ENCODE measurements at regions not wholly inside any gene's neighbourhood (a gene's known extent, or its start where the extent isn't known, plus 50 kb on each side); places are given as distances from the start of the nearest gene placed in this dataset.

GRCh38 chr10:76763376-76763775 lies 874.2 kb downstream of the KCNMA1 start:
- Histone ChIP-seq H2AFZ (ENCODE audit: low read length) (no peak overlapping the region), H4K20me1 (ENCODE audit: insufficient read depth, low read length) (no peaks in the 10 kb centered on the region), H3K9ac (ENCODE audit: low read length) (no peak overlapping the region), H3K4me3 (ENCODE audit: low read depth, low read length, poor library complexity, severe bottlenecking) (no peak overlapping the region), H3K79me2 (ENCODE audit: insufficient read depth, low read length) (no peaks in the 10 kb centered on the region), H3F3A (ENCODE audit: insufficient read depth, low read length) (no peaks in the 10 kb centered on the region), H3K9me3 (ENCODE audit: low read length) (no peaks in the 10 kb centered on the region), H3K36me3 (ENCODE audit: insufficient read depth, low read length) (no peaks in the 10 kb centered on the region), H3K27me3 (ENCODE audit: insufficient read depth, low read length) (no peaks in the 10 kb centered on the region), H3K27ac (ENCODE audit: low read depth, low read length, poor library complexity, severe bottlenecking) (no peak overlapping the region), H3K4me1 (ENCODE audit: insufficient read depth, low read length, severe bottlenecking) (no peaks in the 10 kb centered on the region), H3K4me2 (ENCODE audit: low read length) (no peak overlapping the region), H3K9me2 (ENCODE audit: low read depth, low read length) (no peaks in the 10 kb centered on the region)
- TF ChIP-seq EZH2 (IDR thresholded peaks at IDR 0.05; ENCODE audit: borderline replicate concordance, low read length) = no peak

- H3K27ac ChIP-seq (ENCODE audit: low read depth, low read length, poor library complexity, severe bottlenecking) = no peak overlapping the region
- H3F3A ChIP-seq (ENCODE audit: insufficient read depth, low read length) = no peaks in the 10 kb centered on the region
- no peaks in the 10 kb centered on the region for H3K9me3 ChIP-seq (ENCODE audit: low read length)
- H2AFZ ChIP-seq (ENCODE audit: low read length) = no peak overlapping the region
- no peak overlapping the region for H3K4me3 ChIP-seq (ENCODE audit: low read depth, low read length, poor library complexity, severe bottlenecking)
- no peaks in the 10 kb centered on the region for H3K79me2 ChIP-seq (ENCODE audit: insufficient read depth, low read length)
- H3K9ac ChIP-seq (ENCODE audit: low read length) = no peak overlapping the region
- H3K36me3 ChIP-seq (ENCODE audit: insufficient read depth, low read length) = no peaks in the 10 kb centered on the region
- no peaks in the 10 kb centered on the region for H4K20me1 ChIP-seq (ENCODE audit: insufficient read depth, low read length)
- no peak overlapping the region for H3K4me2 ChIP-seq (ENCODE audit: low read length)
- TF ChIP-seq CTCF (IDR thresholded peaks at IDR 0.05; ENCODE audit: low read length) = no peak
- no peak for TF ChIP-seq EZH2 (IDR thresholded peaks at IDR 0.05; ENCODE audit: borderline replicate concordance, low read length)
- no peaks in the 10 kb centered on the region for H3K9me2 ChIP-seq (ENCODE audit: low read depth, low read length)
- H3K4me1 ChIP-seq (ENCODE audit: insufficient read depth, low read length, severe bottlenecking) = no peaks in the 10 kb centered on the region
- no peaks in the 10 kb centered on the region for H3K27me3 ChIP-seq (ENCODE audit: insufficient read depth, low read length)
Observed at GRCh38 chr10:76759681-76760080, 877.9 kb downstream of the KCNMA1 start.

GRCh38 chr10:76743169-76743568 lies 894.4 kb downstream of the KCNMA1 start:
- Histone ChIP-seq H3K36me3 (ENCODE audit: insufficient read depth, low read length) (no peaks in the 10 kb centered on the region), H2AFZ (ENCODE audit: low read length) (no peak overlapping the region), H3K9me3 (ENCODE audit: low read length) (no peaks in the 10 kb centered on the region), H3K79me2 (ENCODE audit: insufficient read depth, low read length) (no peaks in the 10 kb centered on the region), H3K4me3 (ENCODE audit: low read depth, low read length, poor library complexity, severe bottlenecking) (no peak overlapping the region), H3F3A (ENCODE audit: insufficient read depth, low read length) (no peaks in the 10 kb centered on the region), H4K20me1 (ENCODE audit: insufficient read depth, low read length) (no peaks in the 10 kb centered on the region), H3K9ac (ENCODE audit: low read length) (no peak overlapping the region), H3K27ac (ENCODE audit: low read depth, low read length, poor library complexity, severe bottlenecking) (no peak overlapping the region), H3K4me1 (ENCODE audit: insufficient read depth, low read length, severe bottlenecking) (no peaks in the 10 kb centered on the region), H3K27me3 (ENCODE audit: insufficient read depth, low read length) (no peaks in the 10 kb centered on the region), H3K9me2 (ENCODE audit: low read depth, low read length) (no peaks in the 10 kb centered on the region), H3K4me2 (ENCODE audit: low read length) (no peak overlapping the region)
- TF ChIP-seq CTCF (IDR thresholded peaks at IDR 0.05; ENCODE audit: low read length) = no peak
- no peak for TF ChIP-seq EZH2 (IDR thresholded peaks at IDR 0.05; ENCODE audit: borderline replicate concordance, low read length)

GRCh38 chr10:76740514-76740913 lies 897.1 kb downstream of the KCNMA1 start:
- Histone ChIP-seq H3K9me2 (ENCODE audit: low read depth, low read length) (no peaks in the 10 kb centered on the region), H3K27ac (ENCODE audit: low read depth, low read length, poor library complexity, severe bottlenecking) (no peak overlapping the region), H2AFZ (ENCODE audit: low read length) (no peak overlapping the region), H3K79me2 (ENCODE audit: insufficient read depth, low read length) (no peaks in the 10 kb centered on the region), H3K9ac (ENCODE audit: low read length) (no peak overlapping the region), H3K4me1 (ENCODE audit: insufficient read depth, low read length, severe bottlenecking) (no peaks in the 10 kb centered on the region), H3F3A (ENCODE audit: insufficient read depth, low read length) (no peaks in the 10 kb centered on the region), H3K36me3 (ENCODE audit: insufficient read depth, low read length) (no peaks in the 10 kb centered on the region), H3K27me3 (ENCODE audit: insufficient read depth, low read length) (no peaks in the 10 kb centered on the region), H3K9me3 (ENCODE audit: low read length) (no peaks in the 10 kb centered on the region), H4K20me1 (ENCODE audit: insufficient read depth, low read length) (no peaks in the 10 kb centered on the region), H3K4me2 (ENCODE audit: low read length) (no peak overlapping the region), H3K4me3 (ENCODE audit: low read depth, low read length, poor library complexity, severe bottlenecking) (no peak overlapping the region)
- no peak for TF ChIP-seq EZH2 (IDR thresholded peaks at IDR 0.05; ENCODE audit: borderline replicate concordance, low read length)
- TF ChIP-seq CTCF (IDR thresholded peaks at IDR 0.05; ENCODE audit: low read length) = no peak
